Thyroid gland (tissue), 4 donors: ENCODE measurements at regions not wholly inside any gene's neighbourhood (a gene's known extent, or its start where the extent isn't known, plus 50 kb on each side); places are given as distances from the start of the nearest gene placed in this dataset.

Experiments used
- POLR2A ChIP-seq, 2 donors: fragments of 450-650 bp; IDR thresholded peaks; one replicate each; pipeline ENCODE4 v1.6.1; 2017; ENCODE audit warnings: antibody characterized with exemption in 2 of 2, mild to moderate bottlenecking in 2 of 2, moderate library complexity in 1 of 2
- TF ChIP-seq, protein P1 (sequence below), 6 experiments: fragments of 200-600 bp in 3 of 6; fragments of 450-650 bp in 3 of 6; sonication (generic) in 3 of 6; IDR thresholded peaks; one replicate each; pipeline ENCODE4 v1.5.1; 2016 to 2019; ENCODE audit warnings: antibody characterized with exemption in 6 of 6, mild to moderate bottlenecking in 2 of 6, inconsistent platforms in 1 of 6, moderate library complexity in 1 of 6

DNA sequence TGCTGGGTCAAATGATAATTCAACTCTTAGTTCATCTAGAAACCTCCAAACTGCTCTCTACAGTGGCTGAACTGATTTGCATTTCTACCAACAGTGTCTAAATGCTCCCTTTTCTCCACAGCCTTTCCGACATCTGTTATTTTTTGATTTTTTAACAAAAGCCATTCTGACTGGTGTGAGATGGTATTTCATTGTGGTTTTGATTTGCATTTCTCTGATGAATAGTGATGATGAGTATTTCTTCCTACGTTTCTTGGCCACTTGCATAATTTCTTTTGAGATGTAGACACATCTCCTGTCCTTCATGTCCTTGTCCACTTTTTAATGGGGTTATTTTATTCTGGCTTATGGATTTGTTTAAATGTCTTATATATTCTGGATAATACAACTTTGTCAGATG is 298.2 kb upstream of the ARSJ start:
- TF ChIP-seq, protein P1, sequence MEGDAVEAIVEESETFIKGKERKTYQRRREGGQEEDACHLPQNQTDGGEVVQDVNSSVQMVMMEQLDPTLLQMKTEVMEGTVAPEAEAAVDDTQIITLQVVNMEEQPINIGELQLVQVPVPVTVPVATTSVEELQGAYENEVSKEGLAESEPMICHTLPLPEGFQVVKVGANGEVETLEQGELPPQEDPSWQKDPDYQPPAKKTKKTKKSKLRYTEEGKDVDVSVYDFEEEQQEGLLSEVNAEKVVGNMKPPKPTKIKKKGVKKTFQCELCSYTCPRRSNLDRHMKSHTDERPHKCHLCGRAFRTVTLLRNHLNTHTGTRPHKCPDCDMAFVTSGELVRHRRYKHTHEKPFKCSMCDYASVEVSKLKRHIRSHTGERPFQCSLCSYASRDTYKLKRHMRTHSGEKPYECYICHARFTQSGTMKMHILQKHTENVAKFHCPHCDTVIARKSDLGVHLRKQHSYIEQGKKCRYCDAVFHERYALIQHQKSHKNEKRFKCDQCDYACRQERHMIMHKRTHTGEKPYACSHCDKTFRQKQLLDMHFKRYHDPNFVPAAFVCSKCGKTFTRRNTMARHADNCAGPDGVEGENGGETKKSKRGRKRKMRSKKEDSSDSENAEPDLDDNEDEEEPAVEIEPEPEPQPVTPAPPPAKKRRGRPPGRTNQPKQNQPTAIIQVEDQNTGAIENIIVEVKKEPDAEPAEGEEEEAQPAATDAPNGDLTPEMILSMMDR (IDR thresholded peaks at IDR 0.05): no peak
- no peak for TF ChIP-seq POLR2A (IDR thresholded peaks at IDR 0.05)
